ENCODE measurements at regions not wholly inside any gene's neighbourhood (a gene's known extent, or its start where the extent isn't known, plus 50 kb on each side); places are given as distances from the start of the nearest gene placed in this dataset.

- ATAC-seq (no peak), DNase-seq (no peak)
- intact Hi-C loops (cut with DNase I; ENCODE audit: low total_unique reads) (no loop called here), in situ Hi-C loops (cut with MboI; ENCODE audit: low sequenced_read_pairs in 4 of 4) (no loop called here)
- Histone ChIP-seq H3K36me3 (no peaks in the 10 kb centered on the region), H3K4me1 (no peaks in the 10 kb centered on the region), H3K27me3 (no peaks in the 10 kb centered on the region), H3K27ac (no peak overlapping the region), H3K4me3 (no peak overlapping the region), H3K9me3 (no peaks in the 10 kb centered on the region)
- no peak for TF ChIP-seq POLR2A (IDR thresholded peaks at IDR 0.05)
- TF ChIP-seq CTCF (IDR thresholded peaks at IDR 0.05 in 4 of 5, conservative IDR thresholded peaks at IDR 0.05 in 1 of 5): no peak
Observed at GRCh38 chr3:191961529-191961928, 500.6 kb downstream of the PYDC2 start.

- intact Hi-C loops (cut with DNase I; ENCODE audit: low total_unique reads): no loop called here
Observed at GRCh38 chr3:191962324-191962723, 501.4 kb downstream of the PYDC2 start.

GRCh38 chr3:191963182-191963581, 502.2 kb downstream of the PYDC2 start:
- no peaks in the 10 kb centered on the region for H3K4me1 ChIP-seq
- in situ Hi-C loops (cut with MboI; ENCODE audit: low sequenced_read_pairs in 4 of 4) (no loop called here), intact Hi-C loops (cut with DNase I; ENCODE audit: low total_unique reads) (no loop called here)
- H3K27ac ChIP-seq: no peak overlapping the region
- TF ChIP-seq POLR2A (IDR thresholded peaks at IDR 0.05): no peak
- no peaks in the 10 kb centered on the region for H3K27me3 ChIP-seq
- H3K9me3 ChIP-seq: no peaks in the 10 kb centered on the region
- H3K4me3 ChIP-seq: no peak overlapping the region
- no peak for ATAC-seq
- no peak for DNase-seq
- H3K36me3 ChIP-seq: no peaks in the 10 kb centered on the region

More at GRCh38 chr3:191962324-191962723, 501.4 kb downstream of the PYDC2 start:
- Histone ChIP-seq H3K27ac (no peak overlapping the region), H3K4me1 (no peaks in the 10 kb centered on the region), H3K9me3 (no peaks in the 10 kb centered on the region), H3K27me3 (no peaks in the 10 kb centered on the region), H3K4me3 (no peak overlapping the region), H3K36me3 (no peaks in the 10 kb centered on the region)
- no peak for DNase-seq
- no peak for TF ChIP-seq POLR2A (IDR thresholded peaks at IDR 0.05)
- TF ChIP-seq CTCF (IDR thresholded peaks at IDR 0.05 in 4 of 5, conservative IDR thresholded peaks at IDR 0.05 in 1 of 5): no peak
- no peak for ATAC-seq
- in situ Hi-C loops (cut with MboI; ENCODE audit: low sequenced_read_pairs in 4 of 4): no loop called here

GRCh38 chr3:191966556-191966955, 505.6 kb downstream of the PYDC2 start:
- intact Hi-C loops (cut with DNase I; ENCODE audit: low total_unique reads): no loop called here
- no peaks in the 10 kb centered on the region for H3K4me1 ChIP-seq
- TF ChIP-seq CTCF (IDR thresholded peaks at IDR 0.05 in 4 of 5, conservative IDR thresholded peaks at IDR 0.05 in 1 of 5) (no peak), POLR2A (IDR thresholded peaks at IDR 0.05) (no peak)
- no peaks in the 10 kb centered on the region for H3K36me3 ChIP-seq
- H3K27me3 ChIP-seq: no peaks in the 10 kb centered on the region
- H3K27ac ChIP-seq: no peak overlapping the region
- H3K4me3 ChIP-seq: no peak overlapping the region
- in situ Hi-C loops (cut with MboI; ENCODE audit: low sequenced_read_pairs in 4 of 4): no loop called here
- ATAC-seq: no peak
- DNase-seq: no peak
- H3K9me3 ChIP-seq: no peaks in the 10 kb centered on the region

GRCh38 chr3:191968299-191968698, 507.3 kb downstream of the PYDC2 start:
- no peaks in the 10 kb centered on the region for H3K27me3 ChIP-seq
- intact Hi-C loops (cut with DNase I; ENCODE audit: low total_unique reads) (no loop called here), in situ Hi-C loops (cut with MboI; ENCODE audit: low sequenced_read_pairs in 4 of 4) (no loop called here)
- no peak for ATAC-seq
- no peaks in the 10 kb centered on the region for H3K9me3 ChIP-seq
- no peak overlapping the region for H3K27ac ChIP-seq
- DNase-seq: no peak
- no peak overlapping the region for H3K4me3 ChIP-seq
- H3K36me3 ChIP-seq: no peaks in the 10 kb centered on the region
- no peaks in the 10 kb centered on the region for H3K4me1 ChIP-seq
- no peak for TF ChIP-seq POLR2A (IDR thresholded peaks at IDR 0.05)
- no peak for TF ChIP-seq CTCF (IDR thresholded peaks at IDR 0.05 in 4 of 5, conservative IDR thresholded peaks at IDR 0.05 in 1 of 5)

Data from gastrocnemius medialis (tissue), 4 donors.